ENCODE measurements at regions not wholly inside any gene's neighbourhood (a gene's known extent, or its start where the extent isn't known, plus 50 kb on each side); places are given as distances from the start of the nearest gene placed in this dataset.

DNA sequence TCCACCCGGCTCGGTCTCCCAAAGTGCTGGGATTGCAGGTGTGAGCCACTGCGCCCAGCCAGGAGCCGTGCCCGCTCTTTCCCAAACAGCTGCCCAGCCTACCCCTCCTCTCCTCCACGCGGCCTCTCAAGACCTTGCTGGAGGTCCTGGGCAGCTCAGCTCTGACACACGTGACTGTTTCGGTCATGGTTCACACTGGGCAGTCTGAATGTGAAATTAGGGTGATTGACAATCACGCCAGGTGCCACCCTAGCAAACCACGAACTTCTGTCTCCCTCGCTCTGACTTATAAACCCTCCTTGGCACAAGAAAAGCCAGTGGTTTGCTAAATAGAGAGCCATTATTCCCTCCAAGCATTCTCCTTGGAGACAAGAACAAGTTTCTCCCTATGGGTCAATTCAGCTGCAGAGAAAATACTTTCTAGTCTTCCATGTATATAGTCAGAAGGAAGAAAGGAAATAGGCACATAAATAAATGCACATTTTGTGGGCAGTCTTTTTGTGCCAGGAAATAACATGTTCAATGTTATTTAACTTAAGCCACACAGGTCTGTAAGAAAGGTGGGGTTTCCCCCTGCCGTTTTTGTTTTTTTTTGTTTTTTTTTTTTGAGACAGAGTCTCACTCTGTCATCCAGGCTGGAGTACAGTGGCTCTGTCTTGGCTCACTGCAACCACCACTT lies 121.9 kb upstream of the MEF2A start:
- Mint-ChIP-seq H3K9me3 (ENCODE audit: unreplicated experiment) (no peaks in the 10 kb centered on the region), H3K27ac (ENCODE audit: unreplicated experiment) (peak overlapping the region; percentile 97), H3K4me3 (ENCODE audit: unreplicated experiment) (no peak overlapping the region), H3K36me3 (ENCODE audit: unreplicated experiment) (no peaks in the 10 kb centered on the region), H3K4me1 (ENCODE audit: unreplicated experiment) (peaks cover 58% of the 10 kb centered on the region), H3K27me3 (ENCODE audit: unreplicated experiment) (no peaks in the 10 kb centered on the region)
- TF ChIP-seq CTCF (IDR thresholded peaks at IDR 0.05) = no peak
- DNase-seq (ENCODE audit: extremely low spot score, unreplicated experiment) = peak; percentile 64

DNA sequence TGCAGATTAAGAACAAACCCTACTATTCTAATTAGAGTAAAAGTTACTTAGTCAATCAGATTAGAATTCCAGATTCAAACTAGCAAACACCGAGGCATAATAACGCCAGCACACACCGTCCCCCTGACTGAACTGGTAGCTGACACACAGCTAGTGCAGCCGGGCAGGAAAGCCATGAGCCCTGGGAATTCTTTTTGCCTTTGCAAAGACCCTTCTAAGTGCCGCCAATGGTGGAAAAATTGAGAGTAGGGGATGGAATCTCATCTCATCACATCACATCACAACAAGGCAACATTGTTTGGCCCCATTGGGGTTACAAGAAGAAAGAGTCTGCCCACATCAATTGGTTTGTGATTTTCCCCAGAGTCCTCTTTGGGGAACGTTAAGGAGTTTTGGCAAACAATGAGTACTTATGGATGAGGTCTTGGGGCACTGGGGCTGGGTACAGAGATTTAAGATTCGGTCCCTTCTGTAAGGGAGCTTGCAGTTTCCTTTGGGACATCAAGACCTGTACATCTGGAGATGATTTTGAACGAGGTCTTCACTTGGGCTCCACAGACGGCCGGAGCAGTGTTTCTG lies 120.4 kb upstream of the MEF2A start:
- H3K27ac Mint-ChIP-seq (ENCODE audit: unreplicated experiment) = no peak overlapping the region
- no peak for TF ChIP-seq CTCF (IDR thresholded peaks at IDR 0.05)
- no peaks in the 10 kb centered on the region for H3K9me3 Mint-ChIP-seq (ENCODE audit: unreplicated experiment)
- H3K27me3 Mint-ChIP-seq (ENCODE audit: unreplicated experiment) = no peaks in the 10 kb centered on the region
- H3K36me3 Mint-ChIP-seq (ENCODE audit: unreplicated experiment) = no peaks in the 10 kb centered on the region
- H3K4me3 Mint-ChIP-seq (ENCODE audit: unreplicated experiment) = no peak overlapping the region
- peaks cover 61% of the 10 kb centered on the region for H3K4me1 Mint-ChIP-seq (ENCODE audit: unreplicated experiment)
- DNase-seq (ENCODE audit: extremely low spot score, unreplicated experiment) = peak; percentile 44

- H3K27me3 Mint-ChIP-seq (ENCODE audit: unreplicated experiment) = no peaks in the 10 kb centered on the region
- H3K4me3 Mint-ChIP-seq (ENCODE audit: unreplicated experiment) = no peak overlapping the region
- no peak for TF ChIP-seq CTCF (IDR thresholded peaks at IDR 0.05)
- peaks cover 55% of the 10 kb centered on the region for H3K4me1 Mint-ChIP-seq (ENCODE audit: unreplicated experiment)
- H3K36me3 Mint-ChIP-seq (ENCODE audit: unreplicated experiment) = no peaks in the 10 kb centered on the region
- no peak overlapping the region for H3K27ac Mint-ChIP-seq (ENCODE audit: unreplicated experiment)
- no peaks in the 10 kb centered on the region for H3K9me3 Mint-ChIP-seq (ENCODE audit: unreplicated experiment)
- DNase-seq (ENCODE audit: extremely low spot score, unreplicated experiment) = peak; percentile 78
These were observed 119.0 kb upstream of the MEF2A start for GRCh38 chr15:99446565-99447496.

GRCh38 chr15:99447497-99448371 lies 118.0 kb upstream of the MEF2A start:
- Mint-ChIP-seq H3K27ac (ENCODE audit: unreplicated experiment) (peak overlapping the region; percentile 68), H3K4me1 (ENCODE audit: unreplicated experiment) (peaks cover 55% of the 10 kb centered on the region), H3K9me3 (ENCODE audit: unreplicated experiment) (no peaks in the 10 kb centered on the region), H3K36me3 (ENCODE audit: unreplicated experiment) (no peaks in the 10 kb centered on the region), H3K4me3 (ENCODE audit: unreplicated experiment) (no peak overlapping the region), H3K27me3 (ENCODE audit: unreplicated experiment) (no peaks in the 10 kb centered on the region)
- peak; percentile 81 for DNase-seq (ENCODE audit: extremely low spot score, unreplicated experiment)
- no peak for TF ChIP-seq CTCF (IDR thresholded peaks at IDR 0.05)

Measured in osteocyte (in vitro differentiated cells).